ENCODE measurements at regions not wholly inside any gene's neighbourhood (a gene's known extent, or its start where the extent isn't known, plus 50 kb on each side); places are given as distances from the start of the nearest gene placed in this dataset.

- no peaks in the 10 kb centered on the region for H3K4me1 ChIP-seq (ENCODE audit: insufficient read depth, low read length)
- H4K20me1 ChIP-seq (ENCODE audit: insufficient read depth, low read length), result no peaks in the 10 kb centered on the region
- no peaks in the 10 kb centered on the region for H3K9me3 ChIP-seq (ENCODE audit: low read length)
- H3K27me3 ChIP-seq (ENCODE audit: control insufficient read depth in 1 of 2, insufficient read depth in 2 of 2, low read length in 2 of 2), result no peaks in the 10 kb centered on the region
- H3K4me3 ChIP-seq (replicated peaks in 1 of 3; ENCODE audit: insufficient read depth in 1 of 3, low read depth in 2 of 3, low read length in 3 of 3), result no peak overlapping the region
- intact Hi-C loops (cut with micrococcal nuclease; ENCODE audit: unreplicated experiment) (no loop called here), in situ Hi-C loops (cut with HindIII; ENCODE audit: extremely low pct_ligation_motif_present, low pct_unique_long_range_greater_than_20kb) (no loop called here)
- 51% methylated on average over 3 of the region's 3 CpGs for WGBS (ENCODE audit: low lambda C conversion rate)
- H2AFZ ChIP-seq (ENCODE audit: low read length), result no peak overlapping the region
- FAIRE-seq, result no peak
- no peaks in the 10 kb centered on the region for H3K36me3 ChIP-seq (replicated peaks in 1 of 2; ENCODE audit: control insufficient read depth in 1 of 2, insufficient read depth in 2 of 2, low read length in 2 of 2)
- CTCF ChIA-PET (ENCODE audit: low intra/inter-chr PET ratio, low total read pairs), result no interaction called here
- POLR2A ChIA-PET, result no interaction called here
- no peak for ATAC-seq
- H3K79me2 ChIP-seq (ENCODE audit: insufficient read depth, low read length), result no peaks in the 10 kb centered on the region
- H3K4me2 ChIP-seq (ENCODE audit: low read depth, low read length), result no peak overlapping the region
- no TSS peak for BruUV-seq (replicated peaks)
- no peak overlapping the region for H3K27ac ChIP-seq (ENCODE audit: extremely low read length, insufficient read depth, low read length)
- H3K9ac ChIP-seq (ENCODE audit: insufficient read depth, low read depth, low read length), result no peak overlapping the region
- DNase-seq (ENCODE audit: low spot score), result no peak
- TF ChIP-seq MLX (CRISPR knock-in tag; IDR thresholded peaks at IDR 0.05) (no peak), ZNF556 (CRISPR knock-in tag; IDR thresholded peaks at IDR 0.05; ENCODE audit: borderline replicate concordance) (no peak), SRF (IDR thresholded peaks at IDR 0.05; ENCODE audit: low read depth, low read length) (no peak), ZNF512B (CRISPR knock-in tag; IDR thresholded peaks at IDR 0.05; ENCODE audit: borderline replicate concordance) (no peak), DMAP1 (CRISPR knock-in tag; IDR thresholded peaks at IDR 0.05) (no peak), ZNF207 (IDR thresholded peaks at IDR 0.05; ENCODE audit: borderline replicate concordance) (no peak), ZNF670 (CRISPR knock-in tag; IDR thresholded peaks at IDR 0.05; ENCODE audit: borderline replicate concordance) (no peak), ZNF256 (CRISPR knock-in tag; conservative IDR thresholded peaks at IDR 0.05) (no peak), SOX6 (IDR thresholded peaks at IDR 0.05) (no peak), SOX6 (CRISPR knock-in tag; IDR thresholded peaks at IDR 0.05) (no peak), YEATS4 (CRISPR knock-in tag; IDR thresholded peaks at IDR 0.05; ENCODE audit: borderline replicate concordance) (no peak), ZNF557 (CRISPR knock-in tag; IDR thresholded peaks at IDR 0.05) (no peak)
Measured at GRCh38 chrX:96566878-96567277, 117.8 kb upstream of the DIAPH2 start.
